Cardiac fibroblast (primary cell): ENCODE measurements at regions not wholly inside any gene's neighbourhood (a gene's known extent, or its start where the extent isn't known, plus 50 kb on each side); places are given as distances from the start of the nearest gene placed in this dataset.
A peak's percentile ranks its signal among the peaks of the same experiment; 100 is the strongest.
"Not testable (repeated sequence)": the region's sequence is repeated elsewhere in the genome, so short reads cannot be mapped to it uniquely, and the experiment has no call there.

Experiments
- DNase-seq, 2 donors: peaks; one replicate each; pipeline versions ENCODE4 v3.0.0 to v3.0.0-alpha.2; 2010; ENCODE audit warnings: low read depth in 2 of 2
- H3K4me3 ChIP-seq, 2 donors: replicated peaks in 1 of 2; 1 replicate in 1 of 2; 2 replicates in 1 of 2; pipeline ENCODE4 v1.5.1; 2011; ENCODE audit warnings: low read depth in 2 of 2, low read length in 2 of 2, mild to moderate bottlenecking in 2 of 2, moderate library complexity in 1 of 2
- TF ChIP-seq, protein P1 (sequence below): IDR thresholded peaks from one replicate; pipeline ENCODE4 v1.5.1; 2011; ENCODE audit warnings: low read depth, mild to moderate bottlenecking, low read length, inconsistent platforms

DNA sequence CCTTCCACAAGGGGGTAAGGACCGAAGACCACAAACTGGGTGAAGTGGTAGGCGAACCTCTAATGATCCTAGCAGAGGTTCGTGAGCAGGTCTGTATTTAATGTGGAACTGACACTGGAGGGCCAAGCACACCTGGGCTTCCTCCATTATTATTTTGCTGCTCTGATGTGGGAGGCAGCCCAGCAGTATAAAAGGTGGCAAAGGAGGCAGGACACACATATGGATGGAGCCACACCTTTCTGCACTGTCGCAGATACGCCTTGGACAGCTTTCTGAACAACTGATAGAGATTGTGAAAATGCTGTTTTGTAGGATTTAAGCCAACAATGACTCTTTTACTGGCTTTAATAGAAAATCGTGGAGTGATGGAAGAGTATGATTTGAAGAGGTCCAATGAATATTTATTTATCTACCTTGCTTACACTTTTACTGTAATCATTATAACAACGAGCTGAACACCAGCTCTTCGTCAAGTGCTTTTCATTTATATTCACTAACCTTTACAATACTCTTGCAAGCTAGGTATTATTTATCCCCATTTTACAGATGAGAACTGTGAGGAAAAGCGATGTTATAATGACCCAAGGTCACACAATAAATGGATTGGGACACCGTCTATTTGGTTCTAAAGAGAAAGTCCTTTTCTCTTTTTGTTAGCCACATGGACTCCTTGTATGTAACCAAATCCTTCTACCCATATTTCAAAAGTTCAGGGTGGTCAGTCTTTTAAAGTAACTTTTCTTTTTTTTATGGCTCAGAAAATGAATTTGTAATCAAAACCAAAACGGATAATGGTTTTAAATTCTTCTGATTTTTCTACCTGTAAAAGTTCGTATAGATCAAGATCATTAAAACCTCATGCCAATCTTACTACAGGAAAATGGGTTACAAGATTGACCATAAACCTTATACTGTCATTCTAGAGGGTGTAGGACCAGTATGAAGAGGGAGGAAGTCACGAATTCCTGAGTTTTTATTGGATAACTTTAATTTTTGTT, 116.9 kb downstream of the UTRN start:
- TF ChIP-seq, protein P1, sequence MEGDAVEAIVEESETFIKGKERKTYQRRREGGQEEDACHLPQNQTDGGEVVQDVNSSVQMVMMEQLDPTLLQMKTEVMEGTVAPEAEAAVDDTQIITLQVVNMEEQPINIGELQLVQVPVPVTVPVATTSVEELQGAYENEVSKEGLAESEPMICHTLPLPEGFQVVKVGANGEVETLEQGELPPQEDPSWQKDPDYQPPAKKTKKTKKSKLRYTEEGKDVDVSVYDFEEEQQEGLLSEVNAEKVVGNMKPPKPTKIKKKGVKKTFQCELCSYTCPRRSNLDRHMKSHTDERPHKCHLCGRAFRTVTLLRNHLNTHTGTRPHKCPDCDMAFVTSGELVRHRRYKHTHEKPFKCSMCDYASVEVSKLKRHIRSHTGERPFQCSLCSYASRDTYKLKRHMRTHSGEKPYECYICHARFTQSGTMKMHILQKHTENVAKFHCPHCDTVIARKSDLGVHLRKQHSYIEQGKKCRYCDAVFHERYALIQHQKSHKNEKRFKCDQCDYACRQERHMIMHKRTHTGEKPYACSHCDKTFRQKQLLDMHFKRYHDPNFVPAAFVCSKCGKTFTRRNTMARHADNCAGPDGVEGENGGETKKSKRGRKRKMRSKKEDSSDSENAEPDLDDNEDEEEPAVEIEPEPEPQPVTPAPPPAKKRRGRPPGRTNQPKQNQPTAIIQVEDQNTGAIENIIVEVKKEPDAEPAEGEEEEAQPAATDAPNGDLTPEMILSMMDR = no peak
- DNase-seq = no peak
- H3K4me3 ChIP-seq = no peak overlapping the region

DNA sequence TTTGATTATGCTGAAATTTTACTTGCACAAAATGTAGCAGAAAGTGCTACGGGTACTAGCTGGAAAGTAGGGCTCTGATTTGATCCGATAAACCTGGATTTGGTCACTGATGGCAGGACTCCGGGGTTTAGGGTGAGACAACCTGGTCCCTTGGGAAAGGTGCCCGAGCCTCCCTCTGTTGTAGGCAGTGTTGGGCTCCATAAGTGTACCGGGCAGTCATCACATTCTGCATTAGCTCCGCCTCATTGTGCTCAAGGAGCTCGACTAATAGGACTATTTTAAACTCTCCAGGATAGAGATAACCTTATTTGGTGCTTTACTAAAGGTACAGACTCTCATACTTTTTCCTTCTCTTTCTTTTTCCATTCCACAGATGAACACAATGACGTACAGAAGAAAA, 117.6 kb downstream of the UTRN start:
- TF ChIP-seq, protein P1 = no peak
- DNase-seq = no peak
- H3K4me3 ChIP-seq = no peak overlapping the region

DNA sequence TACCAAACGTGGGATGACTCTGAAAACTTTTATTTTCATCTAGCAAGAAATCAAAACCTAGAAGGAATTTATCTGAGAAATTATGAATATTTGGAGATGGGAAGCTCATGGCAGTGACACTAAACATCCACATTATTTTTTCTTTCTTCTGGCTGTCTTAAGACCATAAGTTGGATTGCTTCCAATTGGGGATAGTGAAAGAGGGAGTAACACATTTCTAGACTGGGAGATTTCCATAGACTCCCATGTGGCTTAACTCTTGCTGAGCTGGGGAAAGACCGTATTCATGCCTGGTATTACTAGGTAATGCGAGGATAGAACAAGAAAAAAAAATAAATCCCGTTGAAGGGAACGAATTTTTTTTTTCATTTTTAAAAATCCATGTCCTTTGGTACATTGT, 120.0 kb downstream of the UTRN start:
- DNase-seq = peak; percentile 81 to 86
- TF ChIP-seq, protein P1 = no peak

DNA sequence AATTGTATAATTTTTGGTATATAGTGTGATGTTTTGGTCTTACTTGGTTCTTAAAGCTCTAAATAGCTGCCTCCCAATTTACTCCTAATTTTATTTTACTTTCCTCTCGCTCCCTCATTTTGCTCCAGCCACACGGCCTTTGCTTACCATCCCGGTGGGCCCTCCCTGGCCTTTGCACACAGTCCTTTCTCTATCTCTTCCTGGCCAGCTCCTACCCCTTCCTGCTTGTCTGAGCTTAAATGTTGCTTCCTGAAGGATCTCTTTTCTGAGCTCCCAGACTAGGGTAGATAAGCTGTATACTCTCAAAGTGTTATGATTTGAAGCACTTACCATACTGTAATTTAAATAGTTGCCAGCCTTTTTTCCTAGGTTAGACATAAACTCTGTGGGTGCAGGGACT, 121.7 kb downstream of the UTRN start:
- no peak overlapping the region for H3K4me3 ChIP-seq
- peak in 1 of 2 donors; percentile 31 for DNase-seq
- TF ChIP-seq, protein P1 = no peak

More for the DNA sequence above, 120.0 kb downstream of the UTRN start:
- H3K4me3 ChIP-seq = no peak overlapping the region

DNA sequence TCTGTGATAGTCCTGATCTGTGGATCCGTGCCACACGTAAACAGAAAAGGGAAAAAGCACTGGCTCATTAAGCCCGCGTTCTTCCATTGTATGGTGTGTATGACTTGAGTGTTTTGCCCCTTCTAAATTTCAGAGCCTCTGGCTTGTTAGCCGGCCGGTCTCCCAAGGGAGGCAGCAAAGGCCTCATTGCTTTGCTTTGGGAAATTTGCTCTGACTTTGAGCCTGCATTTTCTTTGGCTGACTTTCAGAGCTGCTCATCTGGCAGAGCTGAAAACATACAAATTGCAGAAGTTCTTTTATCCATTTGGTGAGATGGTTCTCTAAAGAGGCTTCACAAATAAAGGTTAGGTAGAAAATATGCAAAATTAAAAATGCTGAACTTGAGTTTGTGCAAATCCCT, 123.0 kb downstream of the UTRN start:
- TF ChIP-seq, protein P1 = no peak
- H3K4me3 ChIP-seq = no peak overlapping the region
- DNase-seq = peak; percentile 81 to 83

DNA sequence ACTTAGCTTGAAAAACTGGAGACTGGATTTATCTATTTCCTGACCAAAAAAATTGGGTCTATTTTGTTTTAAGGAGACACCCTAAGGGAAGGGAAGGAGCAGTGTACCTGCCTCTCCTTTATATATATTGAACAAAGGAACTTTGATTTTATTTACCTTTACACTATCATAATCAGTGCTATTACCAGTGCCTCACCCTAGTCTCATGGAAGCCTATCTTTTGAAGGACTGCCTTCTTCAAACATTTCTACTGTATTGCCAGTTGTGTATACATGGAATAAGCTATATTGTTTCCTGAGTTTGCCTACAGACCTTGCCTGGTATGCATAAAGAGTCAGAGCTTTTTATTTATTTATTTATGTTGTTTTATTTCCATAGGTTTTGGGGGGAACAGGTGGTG, 124.9 kb downstream of the UTRN start:
- TF ChIP-seq, protein P1 = no peak
- H3K4me3 ChIP-seq = no peak overlapping the region
- DNase-seq = no peak

DNA sequence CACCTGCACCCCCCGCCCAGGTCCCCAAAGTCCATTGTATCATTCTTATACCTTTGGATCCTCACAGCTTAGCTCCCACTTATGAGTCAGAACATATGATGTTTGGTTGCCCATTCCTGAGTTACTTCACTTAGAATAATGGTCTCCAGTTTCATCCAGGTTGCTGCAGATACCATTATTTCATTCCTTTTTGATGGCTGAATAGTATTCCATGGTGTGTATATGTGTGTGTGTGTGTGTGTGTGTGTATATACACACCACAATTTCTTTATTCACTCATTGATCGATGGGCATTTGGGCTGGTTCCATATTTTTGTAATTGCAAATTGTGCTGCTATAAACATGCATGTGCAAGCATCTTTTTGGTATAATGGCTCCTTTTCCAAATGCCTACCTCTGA, 125.4 kb downstream of the UTRN start:
- H3K4me3 ChIP-seq, DNase-seq: not testable (repeated sequence)
